Stimulated activated CD8-positive, alpha-beta memory T cell treated with anti-CD3 and anti-CD28 coated beads, Interleukin-2, amount 100 ng/mL, for 1 hour (primary cell): ENCODE measurements at regions not wholly inside any gene's neighbourhood (a gene's known extent, or its start where the extent isn't known, plus 50 kb on each side); places are given as distances from the start of the nearest gene placed in this dataset.

Experiments
- DNase-seq, 2 donors: peaks; one replicate each; pipeline ENCODE4 v3.0.0-alpha.2; 2020; ENCODE audit warnings: low read depth in 2 of 2

GRCh38 chr6:149182262-149182661 is 135.2 kb upstream of the TAB2 start:
- DNase-seq: no peak

DNA sequence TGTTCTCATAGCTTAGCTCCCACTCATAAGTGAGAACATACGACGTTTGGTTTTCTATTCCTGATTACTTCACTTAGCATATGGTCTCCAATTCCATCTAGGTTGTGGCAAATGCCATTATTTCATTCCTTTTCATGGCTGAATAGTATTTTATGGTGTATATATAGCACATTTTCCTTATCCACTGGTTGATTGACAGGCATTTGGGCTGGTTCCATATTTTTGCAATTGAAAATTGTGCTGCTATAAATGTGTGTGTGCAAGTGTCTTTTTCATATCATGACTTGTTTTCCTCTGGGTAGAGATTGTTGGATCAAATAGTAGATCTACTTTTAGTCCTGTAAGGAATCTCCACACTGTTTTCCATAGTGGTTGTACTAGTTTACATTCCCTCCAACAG is 133.0 kb upstream of the TAB2 start:
- no peak for DNase-seq

- DNase-seq: no peak
Observed at GRCh38 chr6:149185799-149186357, 131.6 kb upstream of the TAB2 start.

DNA sequence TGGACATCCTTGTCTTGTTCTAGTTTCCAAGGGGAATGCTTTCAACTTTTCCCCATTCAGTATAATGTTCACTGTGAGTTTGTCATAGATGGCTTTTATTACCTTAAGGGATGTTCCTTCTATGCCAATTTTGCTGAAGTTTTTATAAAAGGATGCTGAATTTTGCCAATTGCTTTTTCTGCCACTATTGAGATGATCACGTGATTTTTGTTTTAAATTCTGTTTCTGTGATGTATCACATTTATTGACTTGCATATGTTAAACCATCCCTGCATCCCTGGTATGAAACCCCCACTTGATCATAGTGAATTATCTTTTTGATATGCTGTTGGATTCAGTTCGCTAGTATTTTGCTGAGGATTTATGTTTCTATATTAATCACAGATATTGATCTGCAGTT is 130.6 kb upstream of the TAB2 start:
- no peak for DNase-seq

DNA sequence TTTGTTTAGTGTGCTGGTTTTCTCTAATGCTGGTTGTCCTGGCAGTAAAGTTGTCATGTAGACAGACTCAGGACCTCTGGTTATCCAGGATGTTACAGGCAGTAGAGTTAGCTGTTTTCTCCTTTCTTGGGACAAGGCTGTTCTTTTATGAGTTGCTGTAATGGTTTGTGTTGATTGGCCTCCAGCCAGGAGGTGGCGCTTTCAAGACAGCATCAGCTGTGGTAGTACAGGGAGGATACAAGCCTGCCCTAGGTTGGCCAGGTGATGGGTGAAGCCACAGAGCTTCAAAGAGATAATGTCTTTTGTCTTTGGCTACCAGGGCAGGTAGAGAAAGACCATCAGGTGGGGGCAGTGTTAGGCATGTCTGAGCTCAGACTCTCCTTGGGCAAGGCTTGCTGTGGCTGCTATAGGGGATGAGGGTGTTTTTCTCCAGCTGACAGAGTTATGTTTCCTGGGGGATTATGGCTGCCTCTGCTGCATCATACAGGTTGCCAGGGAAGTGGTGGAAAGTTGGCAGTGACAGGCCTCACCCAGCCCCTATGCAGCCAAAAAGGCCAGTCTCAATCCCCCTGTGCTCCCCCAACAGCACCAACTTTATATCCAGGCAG is 127.2 kb upstream of the TAB2 start:
- DNase-seq: no peak

DNA sequence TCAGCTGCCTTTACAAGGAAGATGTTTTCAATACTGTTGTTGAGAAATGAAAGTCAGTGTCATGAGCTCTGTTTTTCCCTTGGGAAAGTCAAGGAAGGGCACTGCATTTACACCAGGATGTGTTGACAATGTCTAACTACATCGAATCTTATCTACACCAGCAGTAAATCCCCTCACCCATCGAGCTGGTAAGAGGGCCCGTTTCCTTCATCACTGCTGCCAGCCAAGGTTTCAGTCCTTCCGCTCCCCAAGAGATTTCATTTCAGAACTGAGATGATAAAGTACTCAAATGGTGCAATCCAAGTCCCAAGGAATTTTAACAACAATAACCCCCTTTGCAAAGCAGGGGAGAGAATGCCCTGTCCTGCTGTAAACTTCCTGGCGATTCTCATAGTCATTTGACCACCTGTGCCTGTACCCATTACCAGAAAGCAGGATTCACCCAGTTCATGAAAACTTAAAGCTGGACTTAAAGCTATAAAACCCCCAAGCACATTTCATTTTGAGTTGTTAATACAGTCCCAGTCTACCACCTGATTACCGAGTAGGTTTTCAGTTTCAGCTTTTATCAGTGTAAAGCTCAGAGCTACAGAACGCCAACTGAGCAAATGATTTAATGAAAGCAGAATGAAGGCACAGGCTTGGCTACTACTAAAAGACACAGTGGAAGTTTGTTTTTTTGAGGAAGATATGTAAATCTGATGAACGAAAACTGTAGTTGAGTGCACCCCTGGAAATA is 122.5 kb upstream of the TAB2 start:
- DNase-seq: no peak

DNA sequence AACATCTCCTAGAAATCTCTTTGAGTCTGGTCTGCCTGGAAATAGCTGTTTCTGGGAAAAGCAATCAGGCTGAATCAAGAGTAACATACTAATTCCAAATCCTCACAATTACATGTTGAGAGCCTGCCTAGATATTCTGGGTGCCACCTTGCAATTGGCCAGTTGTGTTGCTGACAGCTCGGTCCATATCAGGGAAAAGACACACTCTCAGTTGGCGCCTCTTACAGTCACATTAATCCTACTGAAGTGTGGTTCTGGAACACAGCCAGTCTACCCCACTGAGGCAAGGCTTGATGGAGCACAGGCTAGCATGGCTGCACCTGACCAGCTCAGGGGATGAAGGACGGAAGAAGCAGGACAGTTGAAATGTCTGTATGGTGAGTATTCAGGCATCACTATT is 121.4 kb upstream of the TAB2 start:
- DNase-seq: no peak

GRCh38 chr6:149197482-149197881 is 120.0 kb upstream of the TAB2 start:
- no peak for DNase-seq

- no peak for DNase-seq
Observed at GRCh38 chr6:149198265-149198664, 119.2 kb upstream of the TAB2 start.

DNA sequence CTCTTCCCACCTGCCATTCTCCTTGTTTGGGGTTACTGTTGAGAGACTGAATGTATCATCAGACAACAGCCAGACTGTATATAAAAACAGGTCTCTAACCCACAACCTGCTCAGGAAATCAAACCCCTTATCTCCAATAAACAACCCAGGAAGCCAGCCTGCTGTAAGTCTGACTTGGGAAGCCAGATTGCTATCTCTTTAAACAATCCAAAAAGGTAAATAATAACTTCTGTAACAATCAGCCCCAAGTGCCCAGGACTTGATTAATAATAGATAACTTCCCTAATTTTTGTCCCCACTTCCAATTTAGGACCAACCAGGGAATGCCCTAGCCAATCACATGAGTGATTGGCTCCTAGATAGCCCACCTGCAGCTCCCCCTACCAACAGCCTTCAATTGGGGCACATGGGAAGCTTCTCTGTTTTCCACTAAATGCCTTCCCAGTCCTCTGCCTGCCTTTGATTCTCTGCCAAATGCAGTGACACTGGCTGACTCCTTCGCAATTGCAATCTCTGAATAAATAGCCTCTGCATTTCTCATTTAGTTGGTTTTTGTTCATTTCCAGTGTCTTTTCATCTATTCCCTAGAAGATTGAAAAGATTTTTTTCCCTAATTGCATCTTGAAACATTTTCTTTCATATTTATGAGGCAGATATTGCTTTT is 117.1 kb upstream of the TAB2 start:
- DNase-seq: no peak

DNA sequence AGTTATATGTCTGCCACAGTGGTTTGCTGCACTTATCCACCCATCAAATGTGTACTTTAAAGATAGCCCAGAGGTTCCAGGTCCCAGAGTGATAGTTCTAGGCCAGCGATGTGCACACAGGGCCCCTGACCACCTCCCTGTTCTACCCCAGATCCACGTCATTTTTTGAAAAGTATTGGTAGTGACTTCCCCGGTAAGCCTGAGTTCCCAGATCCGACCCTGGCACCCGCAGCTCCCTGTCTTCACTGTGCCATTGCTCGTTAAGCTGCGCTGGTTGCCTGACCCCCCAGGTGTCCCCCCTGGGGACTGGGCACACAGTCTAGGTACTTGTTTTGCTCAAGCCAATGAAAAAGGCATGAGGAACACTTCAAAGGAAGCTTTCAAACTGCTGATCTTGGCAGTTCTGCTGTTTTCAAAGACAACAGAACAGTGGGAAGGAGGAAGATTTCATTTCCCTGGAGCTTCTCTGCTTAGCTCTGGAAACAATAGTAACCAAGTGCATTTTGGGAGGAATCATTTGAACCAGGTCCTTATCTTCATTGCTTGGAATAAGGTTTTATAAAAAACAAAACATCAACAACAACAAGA is 116.3 kb upstream of the TAB2 start:
- DNase-seq: no peak

DNA sequence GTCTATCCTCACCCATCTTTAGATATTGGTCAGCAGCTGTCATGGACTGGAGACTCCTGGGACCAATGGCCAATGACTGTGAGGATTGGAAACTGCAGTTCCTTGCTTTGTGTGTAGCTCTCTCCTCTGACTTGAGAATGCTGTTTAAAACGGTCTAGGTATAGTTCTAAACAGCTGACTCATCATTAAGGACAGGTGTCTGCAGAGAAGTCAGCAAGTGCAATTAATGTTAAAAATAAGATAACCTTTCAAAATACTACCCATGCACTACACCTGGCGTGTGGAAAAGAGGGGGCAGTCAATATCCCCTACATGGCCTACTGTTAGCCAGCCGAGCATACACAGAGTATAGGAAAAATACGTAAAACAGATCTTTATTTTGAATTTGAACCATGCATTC is 115.4 kb upstream of the TAB2 start:
- no peak for DNase-seq

GRCh38 chr6:149202952-149203351 is 114.6 kb upstream of the TAB2 start:
- DNase-seq: no peak

DNA sequence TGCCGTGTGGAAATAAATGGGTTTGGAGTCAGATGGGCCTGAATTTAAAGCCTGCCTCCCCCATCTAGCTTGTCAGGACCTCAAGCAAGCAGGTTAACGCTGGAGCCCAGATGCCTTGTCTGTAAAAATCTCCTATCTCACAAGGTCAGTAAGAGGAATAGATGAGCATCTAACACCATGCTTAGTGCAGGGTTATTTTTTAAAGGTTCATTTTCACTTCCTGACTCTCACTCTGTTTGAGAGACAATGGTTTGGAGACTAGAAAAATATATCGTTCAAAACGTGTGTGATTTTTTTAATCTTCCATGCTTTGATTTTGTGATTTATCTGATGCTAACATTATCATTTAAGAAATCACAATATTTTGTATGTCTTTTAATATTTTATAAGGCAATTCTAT is 114.0 kb upstream of the TAB2 start:
- DNase-seq: no peak

DNA sequence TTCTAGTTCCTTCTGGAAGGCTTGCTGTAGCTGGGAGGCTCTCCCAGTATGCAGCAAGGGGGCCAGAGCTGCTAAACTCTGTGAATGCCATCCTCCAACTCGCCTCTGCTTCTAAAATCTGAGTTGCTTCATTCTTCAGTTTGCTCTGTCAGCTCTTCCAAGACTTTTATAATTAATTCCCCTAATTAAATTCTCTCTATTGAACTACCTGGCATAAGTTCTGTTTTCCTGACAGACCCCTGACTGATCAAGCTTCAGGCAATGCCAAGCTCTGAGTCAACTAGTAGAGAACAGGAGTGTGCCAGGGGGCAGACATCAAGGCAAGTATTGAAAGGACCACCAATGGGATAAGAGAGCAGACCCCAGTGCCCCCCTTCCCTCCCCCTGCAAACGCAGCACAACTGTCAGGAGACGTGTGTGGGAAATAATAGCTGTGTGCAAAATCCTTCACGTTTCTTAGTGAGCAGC is 109.3 kb upstream of the TAB2 start:
- no peak for DNase-seq

DNA sequence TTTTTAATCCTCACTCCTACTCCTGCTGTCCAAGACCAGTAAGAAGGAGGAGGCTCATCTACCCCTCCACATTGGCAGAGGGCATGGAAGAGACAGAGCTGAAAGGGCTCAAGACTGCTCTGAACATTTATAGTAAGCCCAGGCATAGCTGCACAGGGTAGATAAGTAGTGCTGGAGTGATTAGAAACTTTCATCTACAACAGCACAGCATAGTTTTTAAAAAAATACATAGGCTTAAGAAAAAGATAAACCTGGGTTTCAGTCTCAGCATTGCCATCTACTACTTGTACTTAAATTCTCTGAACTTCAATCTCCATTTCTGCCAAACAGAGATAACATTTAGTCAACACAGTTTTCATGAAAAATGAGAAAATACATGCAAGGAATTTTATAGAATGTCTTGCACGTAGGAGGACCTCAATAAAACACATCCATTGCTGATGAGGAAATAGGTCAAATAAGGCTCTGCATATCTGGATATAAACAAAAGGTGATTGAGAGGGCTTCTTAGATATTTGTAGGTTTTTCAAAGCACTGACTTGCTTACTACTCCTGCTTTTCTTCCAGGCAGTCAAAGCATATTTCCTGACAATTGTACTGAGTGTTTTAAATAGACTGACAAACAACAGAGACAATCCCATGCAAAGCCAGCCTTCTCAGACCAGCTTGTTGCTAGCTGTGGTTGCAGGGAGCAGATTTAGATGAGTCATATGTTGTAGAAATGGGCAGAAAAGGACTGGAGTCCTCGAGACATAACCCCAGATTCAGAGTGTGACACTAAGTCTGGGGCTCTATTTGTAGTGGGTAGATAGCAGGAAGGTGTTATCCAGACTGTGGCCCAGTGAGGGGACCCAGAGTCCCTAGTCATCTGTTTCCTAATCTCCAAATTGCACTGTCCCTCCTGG is 107.4 kb upstream of the TAB2 start:
- no peak for DNase-seq

DNA sequence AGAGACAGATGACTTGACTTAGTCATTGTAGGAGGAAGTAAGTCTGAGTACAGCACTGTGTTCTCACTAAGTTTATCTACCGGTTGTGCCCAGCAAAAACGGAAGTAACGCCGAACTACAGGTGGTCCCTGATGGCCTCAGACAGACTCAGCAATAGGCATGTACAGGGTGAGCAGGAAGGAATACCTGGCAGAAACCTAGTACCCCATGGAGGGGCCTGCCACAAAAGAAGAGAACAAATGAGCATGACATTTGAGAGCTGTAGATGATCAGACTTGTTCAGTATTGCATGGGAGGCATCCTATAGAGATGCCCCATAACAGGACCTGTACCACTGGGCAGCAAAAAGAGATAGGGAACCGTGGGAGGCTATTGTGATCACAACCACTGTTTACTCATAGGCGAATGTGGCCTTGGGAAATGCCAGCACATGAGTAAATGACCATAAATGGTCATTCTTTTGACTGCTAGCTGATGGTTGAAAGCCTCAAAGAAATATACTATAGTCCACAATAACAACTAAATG is 106.4 kb upstream of the TAB2 start:
- DNase-seq: no peak

DNA sequence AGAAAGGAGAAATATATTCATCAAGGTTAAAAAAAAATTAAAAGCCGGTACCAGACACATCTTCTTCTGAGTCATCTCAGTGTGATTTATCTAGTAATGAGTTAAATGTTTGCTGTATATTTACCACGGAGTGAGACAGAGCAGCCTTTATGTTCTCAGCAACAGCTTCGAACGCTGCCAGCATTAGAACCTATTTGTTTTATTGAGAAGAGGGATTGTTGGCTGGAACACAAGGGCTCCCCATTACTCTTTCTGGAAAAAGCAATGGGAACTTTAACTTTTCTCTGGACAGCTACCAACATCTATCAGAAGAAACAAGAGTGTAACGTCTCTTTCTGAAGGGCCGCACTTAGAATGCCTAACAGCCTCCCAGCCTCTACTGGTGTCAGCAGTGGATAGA is 105.3 kb upstream of the TAB2 start:
- DNase-seq: no peak

GRCh38 chr6:149212892-149213801 is 104.4 kb upstream of the TAB2 start:
- no peak for DNase-seq

GRCh38 chr6:149213829-149214228 is 103.7 kb upstream of the TAB2 start:
- DNase-seq: no peak
